CD4-positive, alpha-beta T cell treated with Interleukin-15 for 4 hours (primary cell): ENCODE measurements at regions not wholly inside any gene's neighbourhood (a gene's known extent, or its start where the extent isn't known, plus 50 kb on each side); places are given as distances from the start of the nearest gene placed in this dataset.

Experiments
- DNase-seq: peaks from one replicate; pipeline ENCODE4 v3.0.0-alpha.2; 2020; ENCODE audit warnings: low spot score

- no peak for DNase-seq
These were observed 75.3 kb upstream of the PLCL2 start for GRCh38 chr3:16809482-16809881.

- DNase-seq: no peak
These were observed 74.8 kb upstream of the PLCL2 start for GRCh38 chr3:16809993-16810392.

GRCh38 chr3:16810593-16811367 is 74.0 kb upstream of the PLCL2 start:
- no peak for DNase-seq

GRCh38 chr3:16811950-16812349 is 72.8 kb upstream of the PLCL2 start:
- DNase-seq: no peak

- DNase-seq: no peak
These were observed 71.4 kb upstream of the PLCL2 start for GRCh38 chr3:16813336-16813735.

GRCh38 chr3:16816048-16816780 is 68.5 kb upstream of the PLCL2 start:
- DNase-seq: no peak

GRCh38 chr3:16817197-16817596 is 67.6 kb upstream of the PLCL2 start:
- no peak for DNase-seq

- no peak for DNase-seq
These were observed 66.6 kb upstream of the PLCL2 start for GRCh38 chr3:16818194-16818593.

- no peak for DNase-seq
These were observed 65.8 kb upstream of the PLCL2 start for GRCh38 chr3:16818945-16819344.

- no peak for DNase-seq
These were observed 64.3 kb upstream of the PLCL2 start for GRCh38 chr3:16820485-16820884.

- no peak for DNase-seq
These were observed 63.7 kb upstream of the PLCL2 start for GRCh38 chr3:16821053-16821452.

GRCh38 chr3:16824081-16824696 is 60.6 kb upstream of the PLCL2 start:
- peak; percentile 28 for DNase-seq

GRCh38 chr3:16825617-16826204 is 59.0 kb upstream of the PLCL2 start:
- no peak for DNase-seq

GRCh38 chr3:16828815-16829214 is 55.9 kb upstream of the PLCL2 start:
- peak; percentile 77 for DNase-seq

GRCh38 chr3:16831846-16832245 is 52.9 kb upstream of the PLCL2 start:
- DNase-seq: no peak

- no peak for DNase-seq
These were observed 50.5 kb upstream of the PLCL2 start for GRCh38 chr3:16834214-16834613.

- no peak for DNase-seq
These were observed 50.0 kb upstream of the PLCL2 start for GRCh38 chr3:16834753-16835152.
